IPS DF 6.9 (cell line): ENCODE measurements at regions not wholly inside any gene's neighbourhood (a gene's known extent, or its start where the extent isn't known, plus 50 kb on each side); places are given as distances from the start of the nearest gene placed in this dataset.

Experiments used
- DNase-seq: peaks from one replicate; pipeline ENCODE4 v3.0.0-alpha.2; 2013; ENCODE audit warnings: low read depth, low spot score
- H3K27ac ChIP-seq: one replicate; pipeline ENCODE4 v1.5.1; 2013; ENCODE audit warnings: low read length, control low read depth
- H3K27me3 ChIP-seq: 2 replicates; pipeline ENCODE4 v1.6.1; 2013; ENCODE audit warnings: mild to moderate bottlenecking, low read length; ENCODE audit not compliant: control insufficient read depth, insufficient read depth
- H3K36me3 ChIP-seq: 2 replicates; pipeline ENCODE4 v1.6.1; 2013; ENCODE audit warnings: low read length; ENCODE audit not compliant: control insufficient read depth, insufficient read depth
- H3K4me1 ChIP-seq: 2 replicates; pipeline ENCODE4 v1.6.1; 2013; ENCODE audit warnings: low read length; ENCODE audit not compliant: control insufficient read depth, insufficient read depth
- H3K4me3 ChIP-seq: 2 replicates; pipeline ENCODE4 v1.5.1; 2013; ENCODE audit warnings: mild to moderate bottlenecking, low read length
- H3K9me3 ChIP-seq: 2 replicates; pipeline ENCODE4 v1.6.1; 2013; ENCODE audit warnings: low read length, inconsistent platforms; ENCODE audit not compliant: control insufficient read depth, insufficient read depth
- WGBS: extraction: QIAGEN DNeasy Blood & Tissue Kit; methylation state at CpG from one replicate; pipeline ENCODE4 v1.1.7; 2013; ENCODE audit warnings: mixed read lengths, missing lambda C conversion rate; ENCODE audit not compliant: insufficient read length, insufficient coverage; 5-methylcytosine and 5-hydroxymethylcytosine counted together

DNA sequence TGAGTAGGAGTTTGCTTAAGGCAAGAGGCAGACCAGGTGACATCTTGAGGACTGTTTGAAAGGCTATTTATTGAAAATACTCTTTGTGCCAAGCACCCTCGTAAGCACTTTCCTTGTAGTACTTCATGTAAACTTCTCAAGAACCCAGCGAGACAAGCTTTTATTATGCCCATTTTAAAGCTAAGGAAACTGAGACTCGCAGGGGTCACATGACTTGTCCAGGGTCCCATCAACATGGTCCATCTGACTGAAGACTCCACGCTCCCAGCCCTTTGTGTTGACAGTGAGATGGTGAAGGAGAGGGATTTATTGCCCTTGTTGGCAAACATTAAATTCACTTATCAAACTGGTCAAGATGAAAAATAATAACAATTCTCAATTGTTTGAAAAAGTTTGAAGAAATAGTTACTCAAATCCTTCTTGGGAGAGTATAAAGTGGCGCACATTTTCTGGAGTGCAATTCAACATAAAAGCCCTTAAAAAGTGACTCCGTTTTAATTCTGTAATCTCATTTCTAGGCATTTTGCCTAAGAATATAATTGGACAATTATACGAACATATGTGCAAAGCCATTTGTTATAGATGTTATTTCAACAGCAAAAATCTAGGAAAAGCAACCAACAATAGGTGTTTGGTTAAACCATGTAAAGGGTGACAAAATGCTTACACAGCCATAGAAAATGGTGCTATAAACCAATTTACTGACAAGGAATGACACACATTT lies 270.5 kb upstream of the NCKAP5 start:
- WGBS: no CpG with 5 or more reads among the region's 7 CpGs
- H3K4me3 ChIP-seq: no peak overlapping the region
- H3K9me3 ChIP-seq: no peaks in the 10 kb centered on the region; the same call in 1 of the 2 replicates
- no peaks in the 10 kb centered on the region for H3K4me1 ChIP-seq
- H3K36me3 ChIP-seq: no peaks in the 10 kb centered on the region
- H3K27ac ChIP-seq: no peak overlapping the region
- H3K27me3 ChIP-seq: no peaks in the 10 kb centered on the region
- no peak for DNase-seq

DNA sequence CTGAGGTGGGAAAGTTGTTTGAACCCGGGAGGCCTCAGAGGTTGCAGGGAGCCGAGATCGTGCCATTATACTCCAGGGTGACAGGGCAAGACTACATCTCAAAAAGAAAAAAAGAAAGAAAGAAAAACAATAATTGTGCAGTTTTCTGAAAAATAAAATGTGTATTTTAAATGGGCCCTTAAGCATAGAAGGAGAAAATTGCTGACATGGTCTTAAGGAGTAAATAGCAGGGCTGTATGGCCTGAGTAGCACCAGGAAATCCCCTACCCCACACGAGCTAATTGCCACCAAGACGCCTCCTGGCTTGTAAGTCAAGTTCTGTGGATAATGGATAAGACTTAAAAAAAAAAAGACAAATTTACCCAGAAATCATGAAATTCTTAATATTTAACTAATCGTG lies 271.4 kb upstream of the NCKAP5 start:
- DNase-seq: no peak
- no peaks in the 10 kb centered on the region for H3K36me3 ChIP-seq
- H3K4me3 ChIP-seq: no peak overlapping the region
- H3K27ac ChIP-seq: no peak overlapping the region
- no CpG with 5 or more reads among the region's 6 CpGs for WGBS
- H3K9me3 ChIP-seq: no peaks in the 10 kb centered on the region; the same call in 1 of the 2 replicates
- no peaks in the 10 kb centered on the region for H3K4me1 ChIP-seq
- no peaks in the 10 kb centered on the region for H3K27me3 ChIP-seq

DNA sequence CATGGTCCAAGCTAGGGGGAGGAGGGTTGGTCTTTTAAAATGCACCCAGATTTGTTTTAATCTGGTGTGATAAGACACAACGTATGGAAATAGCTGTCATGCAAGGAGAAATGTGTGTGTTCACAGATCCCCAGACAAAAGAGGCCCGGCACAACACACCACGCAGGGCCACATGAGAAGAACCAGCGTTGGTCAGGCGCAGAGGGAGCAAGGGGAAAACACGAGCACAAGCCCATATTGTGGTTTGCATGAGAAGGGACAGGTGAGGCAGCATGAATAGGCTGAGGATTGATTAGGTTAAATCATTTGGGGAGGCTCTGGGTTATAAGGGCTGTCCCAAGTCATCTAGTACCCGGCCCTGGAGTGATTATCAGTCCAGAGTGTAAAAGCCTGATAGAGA lies 272.5 kb upstream of the NCKAP5 start:
- no CpG with 5 or more reads among the region's 7 CpGs for WGBS
- no peaks in the 10 kb centered on the region for H3K4me1 ChIP-seq

DNA sequence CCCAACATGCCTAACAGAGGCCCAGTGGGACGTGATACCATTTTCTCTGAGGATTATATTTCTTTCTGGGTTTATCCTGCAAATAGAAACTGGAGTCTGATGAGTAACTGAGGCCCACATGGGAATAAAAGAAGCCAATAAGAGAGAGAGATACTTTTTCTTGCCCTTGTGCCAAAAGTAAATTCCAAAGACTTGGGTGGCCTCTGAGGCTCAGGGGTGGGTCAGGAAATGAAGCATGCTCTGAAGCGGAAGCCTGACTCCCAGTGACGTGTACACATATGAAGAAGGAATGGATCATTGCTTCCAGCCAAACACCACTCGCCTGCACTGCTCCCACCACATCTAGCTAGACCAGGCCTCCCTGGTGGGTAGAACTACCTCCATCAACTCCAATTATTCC lies 273.6 kb upstream of the NCKAP5 start:
- Histone ChIP-seq H3K4me1 (no peaks in the 10 kb centered on the region), H3K27ac (no peak overlapping the region), H3K9me3 (no peaks in the 10 kb centered on the region), H3K27me3 (no peaks in the 10 kb centered on the region), H3K4me3 (no peak overlapping the region), H3K36me3 (no peaks in the 10 kb centered on the region)
- WGBS: no CpG with 5 or more reads among the region's 4 CpGs
- no peak for DNase-seq

More for the DNA sequence above, 272.5 kb upstream of the NCKAP5 start:
- no peaks in the 10 kb centered on the region for H3K9me3 ChIP-seq
- H3K27me3 ChIP-seq: no peaks in the 10 kb centered on the region
- no peak overlapping the region for H3K4me3 ChIP-seq
- no peak for DNase-seq
- H3K36me3 ChIP-seq: no peaks in the 10 kb centered on the region
- no peak overlapping the region for H3K27ac ChIP-seq

DNA sequence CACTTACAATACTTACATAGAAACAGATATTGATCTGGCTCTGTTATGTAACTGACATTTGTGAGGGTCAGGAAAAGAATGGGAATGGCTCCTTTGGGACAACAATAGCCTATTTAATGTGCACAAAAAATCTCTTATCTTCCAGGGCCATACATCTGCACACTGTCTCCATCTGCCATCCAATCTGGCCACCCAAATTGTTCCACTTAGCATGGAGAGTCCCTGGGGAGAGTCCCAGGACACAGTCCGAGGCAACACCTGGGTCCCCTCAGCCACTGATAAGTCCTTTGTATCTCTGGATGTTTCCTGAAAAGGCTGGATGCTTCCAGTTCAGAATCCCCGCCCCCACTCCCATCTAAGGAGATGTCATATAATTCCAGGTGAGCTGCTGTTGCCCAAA lies 274.2 kb upstream of the NCKAP5 start:
- Histone ChIP-seq H3K4me1 (no peaks in the 10 kb centered on the region), H3K9me3 (no peaks in the 10 kb centered on the region), H3K36me3 (no peaks in the 10 kb centered on the region), H3K27ac (no peak overlapping the region), H3K4me3 (no peak overlapping the region), H3K27me3 (no peaks in the 10 kb centered on the region)
- whole genome bisulfite sequencing: no CpG with 5 or more reads among the region's 2 CpGs
- DNase-seq: no peak

DNA sequence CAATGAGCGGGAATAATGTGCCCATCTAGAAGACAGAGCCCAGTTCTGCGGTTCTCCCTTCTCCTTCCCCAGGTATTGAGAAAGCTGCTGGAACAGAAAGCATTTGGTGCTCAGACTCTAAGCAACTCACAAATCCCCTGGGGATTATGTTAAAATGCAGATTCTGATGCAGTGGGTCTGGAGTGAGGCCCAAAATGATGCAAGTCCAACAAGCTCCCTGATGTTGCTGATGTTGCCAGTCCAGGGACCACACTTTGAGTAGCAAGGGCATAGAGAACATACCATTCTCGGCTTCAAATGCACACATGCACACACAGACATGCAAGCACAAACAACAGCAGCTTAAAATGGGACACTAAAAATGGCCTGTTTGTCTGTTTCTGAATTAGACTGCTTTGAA lies 274.8 kb upstream of the NCKAP5 start:
- Histone ChIP-seq H3K9me3 (no peaks in the 10 kb centered on the region), H3K36me3 (no peaks in the 10 kb centered on the region), H3K27ac (no peak overlapping the region), H3K4me1 (no peaks in the 10 kb centered on the region), H3K27me3 (no peaks in the 10 kb centered on the region), H3K4me3 (no peak overlapping the region)
- WGBS: no CpG with 5 or more reads among the region's 3 CpGs
- DNase-seq: no peak

DNA sequence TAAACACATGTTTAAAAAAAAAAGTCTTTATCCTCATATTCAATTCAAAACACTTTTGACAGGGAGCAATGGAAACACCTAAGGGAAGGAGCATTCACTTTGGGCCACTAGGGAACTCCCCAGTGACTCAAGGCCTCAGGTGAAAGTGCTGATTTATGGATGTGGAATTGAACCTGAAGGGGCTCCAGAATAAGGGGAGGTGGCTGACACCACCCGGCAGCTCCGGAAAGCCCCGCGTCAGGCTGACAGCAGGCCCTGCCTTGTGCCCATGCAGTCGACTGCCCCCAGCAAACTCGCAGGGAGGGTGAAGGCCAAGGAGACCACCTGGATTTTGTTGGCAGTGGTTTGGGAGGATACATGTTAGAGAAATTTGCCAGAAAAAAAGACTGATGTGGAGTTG lies 275.3 kb upstream of the NCKAP5 start:
- Histone ChIP-seq H3K27ac (no peak overlapping the region), H3K27me3 (no peaks in the 10 kb centered on the region), H3K9me3 (no peaks in the 10 kb centered on the region), H3K36me3 (no peaks in the 10 kb centered on the region), H3K4me3 (no peak overlapping the region), H3K4me1 (no peaks in the 10 kb centered on the region)
- no peak for DNase-seq
- no CpG with 5 or more reads among the region's 6 CpGs for WGBS

DNA sequence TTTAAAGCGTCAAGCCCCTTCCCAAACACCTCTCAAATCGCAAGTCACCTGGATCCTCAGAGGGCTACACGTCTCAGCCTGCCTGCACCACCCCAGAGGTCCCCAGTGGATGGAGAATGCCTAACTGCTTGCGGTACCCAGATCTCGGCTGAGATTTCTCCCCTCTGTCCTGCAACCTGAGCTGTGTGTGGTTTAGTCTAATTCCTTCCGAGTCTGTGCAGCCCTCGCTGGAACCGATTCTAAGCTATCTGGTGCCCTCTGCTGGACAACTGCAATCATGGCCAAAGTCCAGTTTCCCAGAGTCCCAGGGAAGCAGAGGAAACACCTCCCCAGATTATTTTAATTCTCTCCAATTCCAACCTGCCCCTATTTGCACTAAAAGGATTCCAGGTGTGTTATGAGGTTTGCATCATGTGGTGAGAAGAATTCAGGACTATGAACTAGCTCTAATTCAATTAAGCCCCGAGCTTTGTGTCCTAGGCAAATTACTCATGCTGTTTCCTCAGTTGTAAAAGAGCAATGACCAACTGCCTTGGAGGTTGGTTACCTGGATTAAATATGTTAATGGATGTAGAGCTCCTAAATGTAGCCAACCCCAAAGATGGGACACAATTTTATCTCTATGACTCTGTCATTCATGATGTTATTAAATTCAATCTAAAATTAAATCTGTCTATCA lies 276.1 kb upstream of the NCKAP5 start:
- no peaks in the 10 kb centered on the region for H3K9me3 ChIP-seq
- no CpG with 5 or more reads among the region's 9 CpGs for WGBS

DNA sequence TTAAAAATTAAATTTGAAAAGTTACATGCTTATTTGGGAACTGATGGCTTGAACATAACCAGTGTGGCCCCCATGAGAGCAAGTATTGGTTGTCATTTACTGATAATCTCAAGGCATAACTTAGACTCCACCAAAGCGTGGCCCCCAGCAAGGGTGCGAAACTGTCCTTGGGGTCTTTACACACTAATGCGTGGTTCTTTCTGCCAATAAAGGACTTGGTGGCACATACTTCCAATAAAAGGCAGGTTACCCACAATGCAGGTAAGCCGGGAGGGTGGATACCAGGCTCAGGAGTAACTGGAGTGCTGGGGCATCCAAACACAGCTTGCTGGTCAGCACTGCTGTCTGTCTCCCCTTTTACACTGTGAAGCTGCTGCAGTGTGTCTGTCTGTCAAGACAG lies 278.2 kb upstream of the NCKAP5 start:
- no CpG with 5 or more reads among the region's 4 CpGs for WGBS
- Histone ChIP-seq H3K4me1 (no peaks in the 10 kb centered on the region), H3K36me3 (no peaks in the 10 kb centered on the region), H3K27me3 (no peaks in the 10 kb centered on the region), H3K9me3 (no peaks in the 10 kb centered on the region), H3K27ac (no peak overlapping the region), H3K4me3 (no peak overlapping the region)
- DNase-seq: no peak

More for the DNA sequence above, 276.1 kb upstream of the NCKAP5 start:
- H3K36me3 ChIP-seq: no peaks in the 10 kb centered on the region
- peak; percentile 39 for DNase-seq
- no peaks in the 10 kb centered on the region for H3K4me1 ChIP-seq
- H3K27ac ChIP-seq: no peak overlapping the region
- H3K4me3 ChIP-seq: no peak overlapping the region
- no peaks in the 10 kb centered on the region for H3K27me3 ChIP-seq

DNA sequence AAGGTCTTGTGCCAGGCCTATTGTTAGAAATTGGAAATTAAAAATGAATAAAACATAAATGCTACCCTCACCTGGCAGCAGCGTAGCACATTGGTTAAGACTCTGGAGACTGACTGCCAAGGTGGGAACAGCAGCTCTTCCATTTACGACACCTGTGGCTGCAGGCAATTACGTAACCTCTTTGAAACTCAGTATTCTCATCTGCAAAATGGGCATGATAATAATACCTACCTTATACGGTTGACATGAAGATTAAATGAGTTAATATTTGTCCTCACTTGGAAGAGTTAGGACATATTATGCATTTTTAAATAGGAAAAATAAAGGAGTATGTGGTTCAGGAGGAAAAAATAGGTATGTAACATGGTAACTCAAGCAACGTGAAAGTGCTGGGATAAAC lies 279.3 kb upstream of the NCKAP5 start:
- Histone ChIP-seq H3K27me3 (no peaks in the 10 kb centered on the region), H3K27ac (no peak overlapping the region), H3K4me1 (no peaks in the 10 kb centered on the region), H3K4me3 (no peak overlapping the region), H3K36me3 (no peaks in the 10 kb centered on the region), H3K9me3 (no peaks in the 10 kb centered on the region)
- no peak for DNase-seq
- no CpG with 5 or more reads among the region's 5 CpGs for WGBS
